ENCODE measurements at regions not wholly inside any gene's neighbourhood (a gene's known extent, or its start where the extent isn't known, plus 50 kb on each side); places are given as distances from the start of the nearest gene placed in this dataset.

- intact Hi-C loops (cut with micrococcal nuclease; ENCODE audit: unreplicated experiment) = loop anchor here (10.0 kb wide), 1 partner anchor 199 kb away; no protein-coding TSS in a partner anchor
- no peak overlapping the region for H2AFZ ChIP-seq (ENCODE audit: low read length)
Measured at GRCh38 chrX:103153661-103154060, 60.7 kb upstream of the NXF3 start.

DNA sequence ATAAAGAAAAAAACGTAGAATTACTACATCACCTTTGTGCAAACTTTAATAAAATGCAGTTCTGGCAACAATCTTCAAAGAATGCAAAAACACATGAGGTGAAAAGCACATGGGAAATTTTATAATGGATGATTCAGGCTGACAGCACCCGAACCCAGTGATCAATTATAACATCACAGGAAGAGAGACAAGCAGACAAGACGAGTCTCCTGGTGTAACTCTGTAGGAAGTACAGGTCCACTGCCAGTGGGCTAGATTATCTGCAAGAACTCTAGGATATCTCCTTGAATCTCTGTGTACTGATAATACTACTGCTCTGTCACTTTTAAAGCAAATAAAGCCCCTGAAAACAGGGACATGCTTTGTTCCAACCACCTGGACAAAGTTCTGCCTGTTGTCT, 58.9 kb upstream of the NXF3 start:
- H3K4me2 ChIP-seq (ENCODE audit: low read length) = no peak overlapping the region
- no peaks in the 10 kb centered on the region for H4K20me1 ChIP-seq (ENCODE audit: insufficient read depth, low read length)
- no peaks in the 10 kb centered on the region for H3K4me1 ChIP-seq (ENCODE audit: insufficient read depth, low read length, poor library complexity, severe bottlenecking)
- H3K79me2 ChIP-seq (ENCODE audit: insufficient read depth, low read depth, low read length) = no peaks in the 10 kb centered on the region
- H3K27ac ChIP-seq (ENCODE audit: low read depth, low read length, poor library complexity, severe bottlenecking) = no peak overlapping the region
- BruUV-seq (replicated peaks) = no TSS peak
- ChIA-PET POLR2A (no interaction called here), CTCF (ENCODE audit: unreplicated experiment) (no interaction called here)
- no peaks in the 10 kb centered on the region for H3K9me2 ChIP-seq (ENCODE audit: insufficient read depth, low read length)
- H3K4me3 ChIP-seq (ENCODE audit: low read depth, low read length, poor library complexity, severe bottlenecking) = no peak overlapping the region
- no peaks in the 10 kb centered on the region for H3K36me3 ChIP-seq (ENCODE audit: insufficient read depth, low read length)
- intact Hi-C loops (cut with micrococcal nuclease; ENCODE audit: unreplicated experiment) = loop anchor here (10.0 kb wide), 1 partner anchor 197 kb away; no protein-coding TSS in a partner anchor
- TF ChIP-seq, protein P1, sequence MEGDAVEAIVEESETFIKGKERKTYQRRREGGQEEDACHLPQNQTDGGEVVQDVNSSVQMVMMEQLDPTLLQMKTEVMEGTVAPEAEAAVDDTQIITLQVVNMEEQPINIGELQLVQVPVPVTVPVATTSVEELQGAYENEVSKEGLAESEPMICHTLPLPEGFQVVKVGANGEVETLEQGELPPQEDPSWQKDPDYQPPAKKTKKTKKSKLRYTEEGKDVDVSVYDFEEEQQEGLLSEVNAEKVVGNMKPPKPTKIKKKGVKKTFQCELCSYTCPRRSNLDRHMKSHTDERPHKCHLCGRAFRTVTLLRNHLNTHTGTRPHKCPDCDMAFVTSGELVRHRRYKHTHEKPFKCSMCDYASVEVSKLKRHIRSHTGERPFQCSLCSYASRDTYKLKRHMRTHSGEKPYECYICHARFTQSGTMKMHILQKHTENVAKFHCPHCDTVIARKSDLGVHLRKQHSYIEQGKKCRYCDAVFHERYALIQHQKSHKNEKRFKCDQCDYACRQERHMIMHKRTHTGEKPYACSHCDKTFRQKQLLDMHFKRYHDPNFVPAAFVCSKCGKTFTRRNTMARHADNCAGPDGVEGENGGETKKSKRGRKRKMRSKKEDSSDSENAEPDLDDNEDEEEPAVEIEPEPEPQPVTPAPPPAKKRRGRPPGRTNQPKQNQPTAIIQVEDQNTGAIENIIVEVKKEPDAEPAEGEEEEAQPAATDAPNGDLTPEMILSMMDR (conservative IDR thresholded peaks at IDR 0.05; ENCODE audit: low read length) = no peak
- no peak for TF ChIP-seq EZH2phosphoT487 (IDR thresholded peaks at IDR 0.05; ENCODE audit: borderline replicate concordance, low read depth, low read length)
- DNase-seq (ENCODE audit: low spot score) = no peak
- no peaks in the 10 kb centered on the region for H3K9me3 ChIP-seq (ENCODE audit: low read length)
- H2AFZ ChIP-seq (ENCODE audit: low read length) = no peak overlapping the region

More at GRCh38 chrX:103153661-103154060, 60.7 kb upstream of the NXF3 start:
- no peak for DNase-seq (ENCODE audit: low spot score)
- Histone ChIP-seq H3K9me2 (ENCODE audit: insufficient read depth, low read length) (no peaks in the 10 kb centered on the region), H3K79me2 (ENCODE audit: insufficient read depth, low read depth, low read length) (no peaks in the 10 kb centered on the region), H3K27ac (ENCODE audit: low read depth, low read length, poor library complexity, severe bottlenecking) (no peak overlapping the region), H3K4me2 (ENCODE audit: low read length) (no peak overlapping the region), H3K4me1 (ENCODE audit: insufficient read depth, low read length, poor library complexity, severe bottlenecking) (no peaks in the 10 kb centered on the region), H3K9me3 (ENCODE audit: low read length) (no peaks in the 10 kb centered on the region), H3K4me3 (ENCODE audit: low read depth, low read length, poor library complexity, severe bottlenecking) (no peak overlapping the region), H3K36me3 (ENCODE audit: insufficient read depth, low read length) (no peaks in the 10 kb centered on the region), H4K20me1 (ENCODE audit: insufficient read depth, low read length) (no peaks in the 10 kb centered on the region)
- CTCF ChIA-PET (ENCODE audit: unreplicated experiment) = no interaction called here
- POLR2A ChIA-PET = no interaction called here
- no TSS peak for BruUV-seq (replicated peaks)
- no peak for TF ChIP-seq EZH2phosphoT487 (IDR thresholded peaks at IDR 0.05; ENCODE audit: borderline replicate concordance, low read depth, low read length)
- TF ChIP-seq, protein P1 (conservative IDR thresholded peaks at IDR 0.05; ENCODE audit: low read length) = no peak

DNA sequence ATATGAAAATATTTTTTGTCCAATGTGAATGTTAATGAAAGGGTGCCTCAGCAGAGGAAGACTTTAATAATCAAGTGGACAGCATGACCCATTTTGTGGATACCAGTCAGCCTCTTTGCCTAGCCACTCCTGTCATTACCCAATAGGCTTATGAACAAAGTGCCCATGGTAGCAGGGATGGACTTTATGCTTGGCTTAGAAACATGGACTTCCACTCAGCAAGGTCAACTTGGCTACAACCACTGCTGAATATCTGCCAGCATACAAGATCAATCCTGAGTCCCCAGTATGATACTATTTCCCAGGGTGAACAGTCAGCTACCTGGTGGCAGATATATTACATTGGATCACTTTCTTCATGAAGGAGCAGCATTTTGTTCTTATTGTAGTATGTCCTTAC, 56.7 kb upstream of the NXF3 start:
- no peak for DNase-seq (ENCODE audit: low spot score)
- H3K9me3 ChIP-seq (ENCODE audit: low read length) = no peaks in the 10 kb centered on the region
- no peak overlapping the region for H3K4me3 ChIP-seq (ENCODE audit: low read depth, low read length, poor library complexity, severe bottlenecking)
- H3K79me2 ChIP-seq (ENCODE audit: insufficient read depth, low read depth, low read length) = no peaks in the 10 kb centered on the region
- H3K9me2 ChIP-seq (ENCODE audit: insufficient read depth, low read length) = no peaks in the 10 kb centered on the region
- TF ChIP-seq EZH2phosphoT487 (IDR thresholded peaks at IDR 0.05; ENCODE audit: borderline replicate concordance, low read depth, low read length) = no peak
- TF ChIP-seq, protein P1 (conservative IDR thresholded peaks at IDR 0.05; ENCODE audit: low read length) = no peak
- no peaks in the 10 kb centered on the region for H3K4me1 ChIP-seq (ENCODE audit: insufficient read depth, low read length, poor library complexity, severe bottlenecking)
- no TSS peak for BruUV-seq (replicated peaks)
- H3K4me2 ChIP-seq (ENCODE audit: low read length) = no peak overlapping the region
- H3K27ac ChIP-seq (ENCODE audit: low read depth, low read length, poor library complexity, severe bottlenecking) = no peak overlapping the region
- H3K36me3 ChIP-seq (ENCODE audit: insufficient read depth, low read length) = no peaks in the 10 kb centered on the region
- no peak overlapping the region for H2AFZ ChIP-seq (ENCODE audit: low read length)
- no peaks in the 10 kb centered on the region for H4K20me1 ChIP-seq (ENCODE audit: insufficient read depth, low read length)
- ChIA-PET CTCF (ENCODE audit: unreplicated experiment) (no interaction called here), POLR2A (no interaction called here)
- intact Hi-C loops (cut with micrococcal nuclease; ENCODE audit: unreplicated experiment) = loop anchor here (10.0 kb wide), 1 partner anchor 195 kb away; no protein-coding TSS in a partner anchor
